ENCODE measurements at regions not wholly inside any gene's neighbourhood (a gene's known extent, or its start where the extent isn't known, plus 50 kb on each side); places are given as distances from the start of the nearest gene placed in this dataset.

DNA sequence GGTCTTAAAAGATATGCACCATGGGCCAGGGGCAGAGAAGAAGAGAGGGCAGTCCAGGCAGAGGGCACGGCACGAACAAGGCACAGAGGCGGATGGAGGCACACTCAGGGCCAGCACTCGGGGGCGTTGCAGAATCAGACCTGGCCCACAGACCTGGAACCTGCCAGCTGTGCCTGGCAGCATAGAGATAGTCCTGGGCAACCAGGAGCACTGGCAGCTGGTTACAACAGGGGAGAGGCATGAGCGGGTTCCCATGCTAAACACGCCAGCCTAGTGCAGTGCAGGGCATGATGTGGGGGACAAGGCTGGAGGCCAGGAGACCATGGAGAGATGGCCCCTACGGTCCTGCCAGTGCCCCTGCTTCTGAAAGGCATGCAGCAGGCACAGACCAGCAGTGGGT lies 56.9 kb upstream of the RBFOX3 start:
- TF ChIP-seq CTCF (IDR thresholded peaks at IDR 0.05) = no peak
- TF ChIP-seq ZFX (IDR thresholded peaks at IDR 0.05; ENCODE audit: borderline replicate concordance) = no peak

All from 22Rv1 (cell line).